ENCODE measurements at regions not wholly inside any gene's neighbourhood (a gene's known extent, or its start where the extent isn't known, plus 50 kb on each side); places are given as distances from the start of the nearest gene placed in this dataset.
A peak's percentile ranks its signal among the peaks of the same experiment; 100 is the strongest.
"Not testable (repeated sequence)": the region's sequence is repeated elsewhere in the genome, so short reads cannot be mapped to it uniquely, and the experiment has no call there.

- not testable (repeated sequence) for DNase-seq (ENCODE audit: low read depth)
Measured at GRCh38 chr1:203998571-203998970, 74.3 kb upstream of the SOX13 start.

DNA sequence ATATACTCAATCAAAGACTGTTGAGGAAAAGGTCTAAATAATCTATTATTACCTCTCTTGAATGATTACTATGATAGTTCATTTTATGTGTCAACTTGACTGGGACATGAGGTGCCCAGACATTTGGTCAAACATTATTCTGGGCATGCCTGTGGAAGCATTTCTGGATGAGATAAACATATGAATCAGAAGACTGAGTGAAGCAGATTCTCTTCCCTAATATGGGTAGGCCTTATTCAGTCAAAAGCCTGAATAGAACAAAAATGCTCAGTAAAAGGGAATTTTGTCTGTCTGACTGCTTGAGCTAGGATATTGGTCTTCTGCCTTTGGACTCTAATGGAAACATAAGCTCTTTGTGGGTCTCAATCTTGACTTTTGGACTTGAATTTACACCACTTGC lies 73.3 kb upstream of the SOX13 start:
- peak; percentile 8 for DNase-seq (ENCODE audit: low read depth)

GRCh38 chr1:204001166-204001901 lies 71.6 kb upstream of the SOX13 start:
- DNase-seq (ENCODE audit: low read depth): peak; percentile 44

DNA sequence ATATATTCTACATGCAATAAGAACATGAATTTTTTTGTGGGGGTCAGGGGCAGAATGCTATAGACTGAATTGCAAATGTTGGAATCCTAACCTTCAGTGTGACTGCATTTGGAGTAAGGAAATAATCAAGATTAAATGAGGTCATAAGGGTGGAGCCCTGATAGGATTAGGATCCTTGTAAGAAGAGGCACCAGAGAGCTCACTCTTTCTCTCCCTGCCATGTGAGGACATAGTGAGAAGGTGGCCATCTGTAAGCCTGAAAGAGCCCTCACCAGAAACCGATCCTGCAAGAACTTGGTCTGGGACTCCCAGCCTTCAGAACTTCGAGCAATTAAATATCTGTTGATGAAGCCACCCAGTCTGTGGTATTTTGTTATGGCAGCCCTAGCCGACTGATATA lies 70.3 kb upstream of the SOX13 start:
- DNase-seq (ENCODE audit: low read depth): no peak

DNA sequence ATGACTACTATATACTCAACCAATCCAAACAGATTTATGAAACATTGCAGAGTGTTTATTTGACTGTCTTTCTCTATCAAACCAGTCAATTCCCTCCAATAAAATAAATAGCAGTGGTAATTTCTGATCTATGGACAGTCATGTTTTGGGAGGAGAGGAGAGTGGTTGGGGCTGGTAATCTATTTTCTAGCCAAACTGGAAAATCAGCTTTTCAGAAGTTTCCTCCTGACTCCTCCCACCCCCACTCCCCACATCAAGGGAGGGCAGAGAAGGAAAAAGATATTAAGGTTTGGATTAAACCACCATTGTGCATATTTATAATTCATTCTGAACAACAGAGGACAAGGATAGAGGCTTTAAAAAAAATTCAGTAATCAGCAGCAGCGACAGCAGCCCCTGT lies 69.4 kb upstream of the SOX13 start:
- DNase-seq (ENCODE audit: low read depth): no peak

DNA sequence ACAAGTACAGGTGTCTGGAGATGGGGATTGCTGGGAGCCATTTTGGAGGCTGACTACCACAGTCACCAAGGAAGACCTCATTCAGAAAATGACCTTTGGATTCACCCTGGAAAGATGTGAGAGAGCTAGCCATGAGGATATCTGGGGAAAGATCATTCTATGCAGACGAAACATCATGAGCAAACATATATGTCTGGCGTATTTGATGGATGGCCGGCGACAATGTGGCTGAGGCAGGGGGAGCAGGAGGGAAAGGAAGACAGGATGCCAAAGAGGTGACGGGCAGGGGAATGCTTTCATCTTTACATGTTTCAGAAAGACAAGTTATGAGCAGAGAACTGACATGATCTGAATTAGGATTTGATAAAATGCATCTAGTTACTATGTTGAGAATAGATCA lies 61.5 kb upstream of the SOX13 start:
- no peak for DNase-seq (ENCODE audit: low read depth)

GRCh38 chr1:204013052-204013451 lies 59.9 kb upstream of the SOX13 start:
- DNase-seq (ENCODE audit: low read depth): no peak

DNA sequence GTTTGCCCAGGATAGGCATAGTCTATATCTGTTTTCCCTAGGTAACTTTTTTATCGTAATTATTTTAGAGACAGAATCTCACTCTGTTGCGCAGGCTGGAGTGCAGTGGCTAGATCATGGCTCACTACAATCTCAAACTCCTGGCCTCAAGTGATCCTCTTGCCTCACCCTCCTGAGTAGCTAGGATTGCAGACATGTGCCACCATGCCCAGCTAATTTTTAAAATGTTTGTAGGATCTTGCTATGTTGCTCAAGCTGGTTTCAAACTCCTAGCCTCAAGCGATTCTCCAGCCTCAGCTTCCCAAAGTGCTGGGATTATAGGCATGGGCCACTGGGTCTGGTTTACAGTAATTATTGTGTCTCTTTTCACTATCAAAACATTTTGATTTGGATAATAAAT lies 58.6 kb upstream of the SOX13 start:
- DNase-seq (ENCODE audit: low read depth): no peak

- not testable (repeated sequence) for DNase-seq (ENCODE audit: low read depth)
Measured at GRCh38 chr1:204014961-204015360, 58.0 kb upstream of the SOX13 start.

- DNase-seq (ENCODE audit: low read depth): no peak
Measured at GRCh38 chr1:204017032-204017431, 55.9 kb upstream of the SOX13 start.

DNA sequence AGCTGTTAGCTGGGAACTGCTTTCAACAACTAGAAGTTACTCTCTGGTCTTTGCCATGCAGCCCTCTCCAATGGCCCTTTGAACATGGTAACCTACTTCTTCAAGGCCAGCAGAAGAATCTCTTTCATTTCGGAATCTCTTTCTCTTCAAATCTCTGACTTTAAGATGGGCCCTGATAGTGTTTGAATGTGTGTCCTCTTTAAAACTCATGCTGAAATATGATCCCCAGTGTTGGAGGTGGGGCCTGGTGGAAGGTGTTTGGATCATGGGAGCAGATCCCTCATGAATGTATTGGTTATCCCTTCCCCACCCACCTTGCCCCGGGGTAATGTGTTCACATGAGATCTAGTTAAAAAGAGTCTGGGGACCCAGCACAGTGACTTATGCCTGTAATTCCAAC lies 54.5 kb upstream of the SOX13 start:
- no peak for DNase-seq (ENCODE audit: low read depth)

Data from M059J (cell line).